ENCODE measurements at regions not wholly inside any gene's neighbourhood (a gene's known extent, or its start where the extent isn't known, plus 50 kb on each side); places are given as distances from the start of the nearest gene placed in this dataset.
A peak's percentile ranks its signal among the peaks of the same experiment; 100 is the strongest.

DNA sequence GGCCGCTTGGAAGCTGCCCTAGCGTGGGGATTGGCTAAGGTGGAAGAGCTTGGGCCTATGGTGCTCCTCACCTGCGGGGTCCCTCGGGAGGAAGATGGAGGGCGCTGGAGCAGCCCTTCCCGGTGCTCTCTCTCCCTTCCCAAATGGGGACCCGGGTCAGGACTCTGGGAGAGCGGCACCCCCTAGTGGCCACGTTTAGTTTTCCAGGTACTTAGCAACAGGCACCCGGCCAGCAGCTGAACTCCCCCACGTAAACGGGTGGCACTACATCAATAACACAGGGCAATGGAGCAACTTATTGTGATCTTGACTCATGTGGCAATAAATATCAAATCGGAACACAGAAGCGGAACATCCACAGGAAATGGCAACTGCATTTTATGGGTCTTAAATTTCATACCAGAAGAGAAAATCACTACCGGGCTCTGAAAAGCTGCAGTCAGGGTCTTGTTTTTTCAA lies 316.6 kb downstream of the AGTPBP1 start:
- Histone ChIP-seq H3K56ac (ENCODE audit: extremely low read depth, insufficient read depth, low read length) (no peak overlapping the region), H3K27me3 (ENCODE audit: control insufficient read depth, insufficient read depth, low read length) (no peaks in the 10 kb centered on the region), H2BK120ac (ENCODE audit: low read depth, low read length) (no peak overlapping the region), H2BK15ac (ENCODE audit: low read depth, low read length) (no peak overlapping the region), H3K4me2 (ENCODE audit: low read depth, low read length) (no peak overlapping the region), H3K9me3 (ENCODE audit: control insufficient read depth, insufficient read depth, low read length) (peaks cover 23% of the 10 kb centered on the region), H3K79me1 (ENCODE audit: low read depth in 1 of 2, low read length in 2 of 2) (no peaks in the 10 kb centered on the region), H3K18ac (ENCODE audit: low read depth, low read length) (no peak overlapping the region), H3K4ac (ENCODE audit: low read depth, low read length) (no peak overlapping the region), H2BK5ac (ENCODE audit: low read depth, low read length, poor library complexity, severe bottlenecking) (no peak overlapping the region), H4K5ac (ENCODE audit: low read depth, low read length) (no peak overlapping the region), H4K91ac (ENCODE audit: insufficient read depth, low read depth, low read length) (no peak overlapping the region), H3K36me3 (ENCODE audit: control insufficient read depth, insufficient read depth, low read length) (no peaks in the 10 kb centered on the region), H4K8ac (ENCODE audit: low read depth in 2 of 2, low read length in 2 of 2) (no peak overlapping the region), H3K4me1 (ENCODE audit: control insufficient read depth, insufficient read depth, low read length) (no peaks in the 10 kb centered on the region), H3K27ac (ENCODE audit: insufficient read depth, low read length) (no peak overlapping the region), H2AK9ac (replicated peaks; ENCODE audit: low read depth, low read length, poor library complexity) (no peak overlapping the region), H3K4me3 (ENCODE audit: insufficient read depth, low read depth, low read length) (no peak overlapping the region), H3K9ac (ENCODE audit: low read depth, low read length) (no peak overlapping the region), H2BK20ac (ENCODE audit: low read depth, low read length) (no peak overlapping the region), H4K20me1 (ENCODE audit: insufficient read depth, low read length) (no peaks in the 10 kb centered on the region), H3K23ac (ENCODE audit: low read depth, low read length) (no peak overlapping the region), H3K9me1 (ENCODE audit: insufficient read depth, low read length) (no peaks in the 10 kb centered on the region), H2AFZ (replicated peaks; ENCODE audit: low read length, poor library complexity) (no peak overlapping the region), H2AK5ac (ENCODE audit: low read depth, low read length) (no peak overlapping the region), H3K14ac (replicated peaks; ENCODE audit: low read depth, low read length) (no peak overlapping the region)
- DNase-seq = no peak
- TF ChIP-seq MAFK (IDR thresholded peaks at IDR 0.05; ENCODE audit: low read depth, low read length) = no peak
- TF ChIP-seq, protein P1, sequence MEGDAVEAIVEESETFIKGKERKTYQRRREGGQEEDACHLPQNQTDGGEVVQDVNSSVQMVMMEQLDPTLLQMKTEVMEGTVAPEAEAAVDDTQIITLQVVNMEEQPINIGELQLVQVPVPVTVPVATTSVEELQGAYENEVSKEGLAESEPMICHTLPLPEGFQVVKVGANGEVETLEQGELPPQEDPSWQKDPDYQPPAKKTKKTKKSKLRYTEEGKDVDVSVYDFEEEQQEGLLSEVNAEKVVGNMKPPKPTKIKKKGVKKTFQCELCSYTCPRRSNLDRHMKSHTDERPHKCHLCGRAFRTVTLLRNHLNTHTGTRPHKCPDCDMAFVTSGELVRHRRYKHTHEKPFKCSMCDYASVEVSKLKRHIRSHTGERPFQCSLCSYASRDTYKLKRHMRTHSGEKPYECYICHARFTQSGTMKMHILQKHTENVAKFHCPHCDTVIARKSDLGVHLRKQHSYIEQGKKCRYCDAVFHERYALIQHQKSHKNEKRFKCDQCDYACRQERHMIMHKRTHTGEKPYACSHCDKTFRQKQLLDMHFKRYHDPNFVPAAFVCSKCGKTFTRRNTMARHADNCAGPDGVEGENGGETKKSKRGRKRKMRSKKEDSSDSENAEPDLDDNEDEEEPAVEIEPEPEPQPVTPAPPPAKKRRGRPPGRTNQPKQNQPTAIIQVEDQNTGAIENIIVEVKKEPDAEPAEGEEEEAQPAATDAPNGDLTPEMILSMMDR (conservative IDR thresholded peaks at IDR 0.05; ENCODE audit: low read depth, low read length) = peak; percentile 15; the same call in 1 of the 2 replicates
- ChIA-PET CTCF (interaction anchor here (0.6 to 0.8 kb wide), 2 partner anchors 185 to 1028 kb away, joined by 3 read pairs; no protein-coding TSS in a partner anchor), POLR2A (ENCODE audit: unreplicated experiment) (no interaction called here)
- dilution Hi-C loops (cut with HindIII; ENCODE audit: low sequenced_read_pairs, unreplicated experiment) (no loop called here), intact Hi-C loops (cut with micrococcal nuclease) (no loop called here), in situ Hi-C loops (cut with MboI; ENCODE audit: low sequenced_read_pairs) (no loop called here)
- no TSS peak for BruUV-seq (replicated peaks)
- no peak for ATAC-seq (ENCODE audit: low read depth)
- no CpG with 5 or more reads among the region's 15 CpGs for WGBS, 2 experiments (ENCODE audit: extremely low coverage in 2 of 2, insufficient read length in 1 of 2)
